ENCODE measurements at regions not wholly inside any gene's neighbourhood (a gene's known extent, or its start where the extent isn't known, plus 50 kb on each side); places are given as distances from the start of the nearest gene placed in this dataset.
A peak's percentile ranks its signal among the peaks of the same experiment; 100 is the strongest.

DNA sequence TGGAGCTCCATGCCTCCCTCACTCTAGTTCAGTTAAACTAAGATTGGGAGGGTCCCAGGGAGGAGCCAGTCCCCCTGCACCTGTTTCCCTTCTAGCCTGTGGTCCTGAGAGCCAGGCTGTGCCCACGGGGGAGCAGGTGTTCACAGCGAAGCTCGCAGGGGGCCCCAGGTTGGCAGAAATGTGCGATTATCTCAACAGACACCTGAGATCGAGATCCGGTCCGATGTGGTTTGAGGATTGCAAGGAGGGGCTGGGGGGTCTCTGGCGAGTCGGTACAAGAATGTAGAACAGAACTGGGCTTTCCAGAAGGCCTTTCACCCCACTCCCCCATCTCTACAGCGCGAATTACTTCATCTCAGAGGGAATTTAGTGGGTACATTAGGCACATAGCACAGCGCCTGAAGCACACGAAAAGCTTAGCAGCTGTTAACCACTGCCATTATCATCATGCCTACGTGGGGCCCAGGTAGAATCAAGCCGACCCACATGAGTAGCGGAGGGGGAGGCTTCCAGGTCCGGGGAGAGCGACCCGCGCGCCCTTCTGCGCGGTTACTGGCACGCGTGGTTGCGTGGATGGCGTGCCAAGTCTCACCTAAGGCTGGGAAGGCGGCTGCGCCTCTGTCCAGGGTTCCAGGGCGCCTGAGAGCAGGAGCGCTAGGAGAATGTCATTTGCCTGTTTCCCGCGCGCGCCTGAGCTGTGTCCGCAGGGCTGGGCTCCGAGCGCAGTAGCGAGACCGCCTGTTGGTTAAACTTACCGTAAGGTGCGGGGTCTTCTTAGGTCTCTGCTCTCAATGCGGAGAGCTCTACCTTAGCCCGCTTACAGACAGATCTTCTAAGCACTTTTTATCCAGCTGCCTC is 1539.5 kb upstream of the TMEM132C start:
- H3K27ac Mint-ChIP-seq, result no peak overlapping the region
- H3K4me1 Mint-ChIP-seq, result no peaks in the 10 kb centered on the region
- H3K27me3 Mint-ChIP-seq, result peaks cover 30% of the 10 kb centered on the region
- peaks cover 4% of the 10 kb centered on the region for H3K9me3 Mint-ChIP-seq
- ATAC-seq, result no peak
- H3K36me3 Mint-ChIP-seq (ENCODE audit: low read depth), result no peaks in the 10 kb centered on the region
- no peak overlapping the region for H3K4me3 Mint-ChIP-seq
- DNase-seq, result no peak

- ATAC-seq (no peak), DNase-seq (no peak)
- Mint-ChIP-seq H3K36me3 (ENCODE audit: low read depth) (no peaks in the 10 kb centered on the region), H3K9me3 (no peaks in the 10 kb centered on the region), H3K27ac (no peak overlapping the region), H3K4me3 (no peak overlapping the region), H3K4me1 (no peaks in the 10 kb centered on the region), H3K27me3 (no peaks in the 10 kb centered on the region)
These were observed 1532.7 kb upstream of the TMEM132C start for GRCh38 chr12:126734296-126734695.

DNA sequence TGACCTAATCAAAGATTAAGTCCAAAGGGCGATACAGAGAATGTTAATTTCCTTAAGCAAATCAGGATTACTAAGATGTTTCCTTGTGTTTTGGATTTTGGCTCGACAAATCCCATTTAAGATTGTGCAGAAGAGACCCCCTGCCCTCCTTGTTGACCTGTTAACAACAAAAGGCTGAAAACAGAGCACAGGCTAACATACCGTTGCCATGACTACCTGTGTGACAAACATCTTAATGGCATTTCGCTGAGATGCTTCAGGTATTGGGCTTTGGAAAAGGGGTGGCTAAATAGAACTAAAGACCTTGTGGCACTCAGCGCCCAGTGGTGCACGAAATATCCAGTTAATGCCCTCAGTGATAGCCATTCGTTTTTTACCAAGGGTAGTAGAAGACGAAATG is 1532.3 kb upstream of the TMEM132C start:
- ATAC-seq, result no peak
- no peak overlapping the region for H3K4me3 Mint-ChIP-seq
- no peaks in the 10 kb centered on the region for H3K27me3 Mint-ChIP-seq
- H3K36me3 Mint-ChIP-seq (ENCODE audit: low read depth), result no peaks in the 10 kb centered on the region
- DNase-seq, result no peak
- H3K9me3 Mint-ChIP-seq, result no peaks in the 10 kb centered on the region
- no peaks in the 10 kb centered on the region for H3K4me1 Mint-ChIP-seq
- H3K27ac Mint-ChIP-seq, result no peak overlapping the region

GRCh38 chr12:126741536-126742240 is 1525.3 kb upstream of the TMEM132C start:
- Mint-ChIP-seq H3K9me3 (no peaks in the 10 kb centered on the region), H3K27ac (no peak overlapping the region), H3K4me1 (no peaks in the 10 kb centered on the region), H3K36me3 (ENCODE audit: low read depth) (no peaks in the 10 kb centered on the region), H3K4me3 (no peak overlapping the region), H3K27me3 (no peaks in the 10 kb centered on the region)
- DNase-seq, result no peak
- no peak for ATAC-seq

DNA sequence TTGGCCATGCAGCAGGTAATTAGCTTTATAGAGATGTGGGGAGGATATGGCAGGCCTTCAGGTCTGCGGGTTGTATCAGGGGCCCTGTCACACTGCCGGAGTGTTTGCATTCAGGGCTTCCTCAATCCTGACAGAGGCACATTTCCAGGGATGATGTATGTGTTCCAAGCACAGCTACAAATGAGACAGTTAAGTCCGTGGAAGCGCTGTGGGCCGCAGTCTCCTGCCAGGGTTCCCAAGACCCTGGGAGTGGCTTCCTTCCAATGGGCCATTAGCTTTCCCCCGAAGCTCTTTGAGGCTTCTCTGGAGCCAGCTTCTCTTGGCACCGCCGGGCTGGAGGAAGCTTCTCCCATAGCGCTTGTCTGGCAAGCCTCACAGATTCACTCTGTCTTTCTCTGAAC is 1524.7 kb upstream of the TMEM132C start:
- H3K36me3 Mint-ChIP-seq (ENCODE audit: low read depth), result no peaks in the 10 kb centered on the region
- no peak overlapping the region for H3K4me3 Mint-ChIP-seq
- no peaks in the 10 kb centered on the region for H3K9me3 Mint-ChIP-seq
- no peaks in the 10 kb centered on the region for H3K27me3 Mint-ChIP-seq
- no peak overlapping the region for H3K27ac Mint-ChIP-seq
- no peaks in the 10 kb centered on the region for H3K4me1 Mint-ChIP-seq
- no peak for ATAC-seq
- no peak for DNase-seq

DNA sequence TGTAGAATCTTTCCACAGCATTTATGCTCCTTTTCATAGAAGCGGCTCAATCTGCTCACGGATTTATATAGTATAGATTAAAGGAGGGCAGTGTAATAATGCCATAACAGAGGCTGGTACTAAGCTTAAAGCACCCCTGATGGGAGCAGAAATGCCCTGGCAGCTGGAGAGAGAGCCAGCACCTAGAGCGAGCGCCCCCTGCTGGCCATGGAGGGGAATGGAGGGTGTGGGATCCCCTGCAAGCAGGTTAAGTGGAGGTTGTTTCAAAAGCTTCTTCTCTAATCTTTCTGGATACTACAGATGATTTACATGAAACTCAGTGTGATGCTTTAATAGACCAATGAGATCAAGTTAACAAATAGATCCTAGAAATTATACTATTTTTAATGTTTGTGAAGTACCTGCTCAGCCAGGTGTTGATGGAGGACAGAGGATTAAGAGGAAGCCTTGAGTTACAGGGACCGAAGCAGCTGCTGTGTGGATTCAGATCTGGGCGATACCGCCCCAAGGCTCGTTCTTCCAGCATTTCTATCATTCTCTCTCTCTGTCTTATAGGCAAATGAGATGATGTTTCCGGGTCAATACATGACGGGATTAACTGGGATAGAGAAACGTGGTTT is 1519.3 kb upstream of the TMEM132C start:
- Mint-ChIP-seq H3K27me3 (no peaks in the 10 kb centered on the region), H3K27ac (no peak overlapping the region), H3K4me3 (no peak overlapping the region), H3K9me3 (no peaks in the 10 kb centered on the region), H3K36me3 (ENCODE audit: low read depth) (no peaks in the 10 kb centered on the region), H3K4me1 (no peaks in the 10 kb centered on the region)
- ATAC-seq (no peak), DNase-seq (peak; percentile 57)

- Mint-ChIP-seq H3K27me3 (no peaks in the 10 kb centered on the region), H3K4me1 (no peaks in the 10 kb centered on the region), H3K27ac (no peak overlapping the region), H3K36me3 (ENCODE audit: low read depth) (peaks cover 3% of the 10 kb centered on the region), H3K9me3 (no peaks in the 10 kb centered on the region), H3K4me3 (no peak overlapping the region)
- no peak for ATAC-seq
- DNase-seq, result no peak
These were observed 1514.9 kb upstream of the TMEM132C start for GRCh38 chr12:126752021-126752420.

- H3K27me3 Mint-ChIP-seq, result no peaks in the 10 kb centered on the region
- H3K4me1 Mint-ChIP-seq, result peaks cover 6% of the 10 kb centered on the region
- H3K36me3 Mint-ChIP-seq (ENCODE audit: low read depth), result peaks cover 9% of the 10 kb centered on the region
- ATAC-seq (no peak), DNase-seq (no peak)
- no peak overlapping the region for H3K4me3 Mint-ChIP-seq
- peaks cover 8% of the 10 kb centered on the region for H3K9me3 Mint-ChIP-seq
- H3K27ac Mint-ChIP-seq, result no peak overlapping the region
These were observed 1509.6 kb upstream of the TMEM132C start for GRCh38 chr12:126757326-126757725.

DNA sequence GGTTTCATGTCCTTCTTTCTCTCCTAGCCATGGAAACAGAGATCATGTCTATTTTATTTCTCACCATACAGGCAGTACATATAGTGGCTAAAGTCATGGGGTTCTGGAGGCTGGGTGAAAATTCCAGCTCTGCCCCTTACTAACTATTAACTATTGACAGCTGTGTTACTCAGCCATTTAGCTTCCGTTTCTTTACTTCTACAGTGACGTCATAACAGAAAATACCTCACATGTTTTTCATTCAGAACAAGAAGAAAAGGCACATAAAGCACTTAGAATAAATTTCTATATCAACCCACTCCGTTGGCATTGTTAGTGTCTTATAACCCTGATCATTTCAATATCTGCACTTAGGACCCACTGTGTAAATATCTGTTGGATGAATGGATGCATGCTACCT is 1506.9 kb upstream of the TMEM132C start:
- H3K4me1 Mint-ChIP-seq, result peaks cover 9% of the 10 kb centered on the region

DNA sequence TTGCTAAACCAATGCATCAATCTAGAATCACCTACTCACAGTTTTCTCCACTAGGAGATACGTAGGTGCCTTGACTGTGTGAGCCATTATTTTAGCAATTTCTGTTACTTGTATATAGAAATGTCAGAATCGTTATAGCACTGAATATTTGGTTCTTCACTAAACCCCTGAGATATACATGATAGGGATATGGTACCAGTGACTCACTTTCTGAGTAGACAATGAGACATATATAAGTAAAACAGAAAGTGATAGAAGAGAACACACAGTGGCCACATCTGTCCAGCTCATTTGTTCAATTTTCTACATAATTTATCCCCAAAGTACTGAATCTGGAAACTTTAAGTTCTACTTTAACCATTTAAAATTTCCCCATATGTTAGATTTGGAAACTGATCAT is 1505.5 kb upstream of the TMEM132C start:
- Mint-ChIP-seq H3K9me3 (peaks cover 29% of the 10 kb centered on the region), H3K4me3 (no peak overlapping the region), H3K4me1 (peaks cover 9% of the 10 kb centered on the region), H3K27me3 (no peaks in the 10 kb centered on the region), H3K36me3 (ENCODE audit: low read depth) (peaks cover 25% of the 10 kb centered on the region), H3K27ac (peak overlapping the region; percentile 39)
- peak; percentile 40 for ATAC-seq
- DNase-seq, result no peak

More for the DNA sequence above, 1506.9 kb upstream of the TMEM132C start:
- Mint-ChIP-seq H3K27ac (no peak overlapping the region), H3K9me3 (peaks cover 29% of the 10 kb centered on the region), H3K4me3 (no peak overlapping the region), H3K36me3 (ENCODE audit: low read depth) (peaks cover 24% of the 10 kb centered on the region), H3K27me3 (no peaks in the 10 kb centered on the region)
- DNase-seq (no peak), ATAC-seq (no peak)

- Mint-ChIP-seq H3K4me1 (peaks cover 9% of the 10 kb centered on the region), H3K27me3 (no peaks in the 10 kb centered on the region), H3K4me3 (no peak overlapping the region), H3K9me3 (peaks cover 33% of the 10 kb centered on the region), H3K36me3 (ENCODE audit: low read depth) (peaks cover 30% of the 10 kb centered on the region), H3K27ac (no peak overlapping the region)
- DNase-seq, result no peak
- no peak for ATAC-seq
These were observed 1504.8 kb upstream of the TMEM132C start for GRCh38 chr12:126762150-126762549.

DNA sequence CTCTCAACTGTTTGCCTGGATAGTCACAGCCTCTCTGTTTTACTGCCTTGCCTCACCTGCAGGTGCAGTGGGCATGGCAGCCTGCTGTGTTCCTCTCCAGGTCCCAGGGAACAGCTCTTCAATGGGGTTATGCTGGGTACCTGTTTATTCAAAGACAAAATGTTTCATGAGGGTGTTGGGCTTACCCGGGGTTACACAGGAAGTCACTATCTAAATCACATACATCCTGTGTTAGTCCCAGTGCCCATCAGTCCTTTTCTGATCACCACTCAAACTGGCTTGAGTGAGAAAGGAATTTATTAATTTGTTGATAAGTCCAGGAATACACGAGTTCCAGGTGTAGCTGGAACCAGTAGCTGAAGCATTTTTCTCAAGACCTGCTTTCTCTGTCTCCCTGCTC is 1503.6 kb upstream of the TMEM132C start:
- H3K9me3 Mint-ChIP-seq, result peaks cover 33% of the 10 kb centered on the region
- no peak overlapping the region for H3K4me3 Mint-ChIP-seq
- no peak for DNase-seq
- peaks cover 12% of the 10 kb centered on the region for H3K4me1 Mint-ChIP-seq
- no peak overlapping the region for H3K27ac Mint-ChIP-seq
- no peak for ATAC-seq
- H3K36me3 Mint-ChIP-seq (ENCODE audit: low read depth), result peaks cover 34% of the 10 kb centered on the region
- H3K27me3 Mint-ChIP-seq, result no peaks in the 10 kb centered on the region

DNA sequence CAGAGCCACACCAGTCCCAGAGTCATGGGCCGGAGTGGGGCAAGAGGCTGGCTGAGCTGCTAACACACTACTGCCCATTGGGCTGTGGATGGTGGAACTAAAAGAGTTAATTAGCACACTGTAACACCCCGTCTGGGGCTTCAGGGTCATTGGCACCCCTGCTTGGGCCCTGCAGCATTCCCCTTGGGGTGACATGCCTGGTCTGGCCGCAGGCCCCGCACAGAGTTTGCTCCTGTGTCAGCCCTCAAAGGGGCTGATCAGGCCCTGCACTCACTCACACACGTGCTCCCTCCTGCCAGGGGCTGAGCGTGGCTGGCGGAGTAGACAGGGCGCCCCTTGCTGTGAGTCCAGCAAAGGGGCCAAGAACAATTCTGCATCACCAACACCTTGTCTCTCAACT is 1499.6 kb upstream of the TMEM132C start:
- H3K36me3 Mint-ChIP-seq (ENCODE audit: low read depth), result peaks cover 36% of the 10 kb centered on the region
- H3K27ac Mint-ChIP-seq, result no peak overlapping the region
- H3K27me3 Mint-ChIP-seq, result no peaks in the 10 kb centered on the region
- peaks cover 16% of the 10 kb centered on the region for H3K4me1 Mint-ChIP-seq
- DNase-seq, result no peak
- H3K9me3 Mint-ChIP-seq, result peaks cover 41% of the 10 kb centered on the region
- H3K4me3 Mint-ChIP-seq, result no peak overlapping the region
- ATAC-seq, result no peak

- peaks cover 43% of the 10 kb centered on the region for H3K9me3 Mint-ChIP-seq
- ATAC-seq (no peak), DNase-seq (no peak)
- H3K36me3 Mint-ChIP-seq (ENCODE audit: low read depth), result peaks cover 32% of the 10 kb centered on the region
- no peak overlapping the region for H3K4me3 Mint-ChIP-seq
- H3K27ac Mint-ChIP-seq, result peak overlapping the region; percentile 29
- H3K27me3 Mint-ChIP-seq, result no peaks in the 10 kb centered on the region
- H3K4me1 Mint-ChIP-seq, result peaks cover 18% of the 10 kb centered on the region
These were observed 1498.5 kb upstream of the TMEM132C start for GRCh38 chr12:126768517-126768916.

DNA sequence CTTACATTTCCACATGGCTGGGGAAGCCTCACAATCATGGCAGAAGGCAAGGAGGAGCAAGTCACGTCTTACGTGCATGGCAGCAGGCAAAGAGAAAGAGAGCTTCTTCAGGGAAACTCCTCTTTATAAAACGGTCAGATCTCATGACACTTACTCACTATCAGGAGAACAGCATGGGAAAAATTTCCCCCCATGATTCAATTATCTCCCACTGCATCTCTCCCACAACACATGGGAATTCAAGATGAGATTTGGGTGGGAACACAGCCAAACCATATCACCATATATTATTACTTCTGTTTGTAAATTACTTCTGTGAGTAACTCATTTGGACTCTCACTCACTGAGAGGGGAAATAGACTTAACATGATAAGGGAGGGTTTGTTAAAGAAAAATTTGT is 1496.8 kb upstream of the TMEM132C start:
- ATAC-seq (no peak), DNase-seq (no peak)
- Mint-ChIP-seq H3K9me3 (peaks cover 37% of the 10 kb centered on the region), H3K27me3 (no peaks in the 10 kb centered on the region), H3K4me1 (peaks cover 16% of the 10 kb centered on the region), H3K27ac (no peak overlapping the region), H3K36me3 (ENCODE audit: low read depth) (peaks cover 17% of the 10 kb centered on the region), H3K4me3 (peak overlapping the region; percentile 10)
